ENCODE measurements at regions not wholly inside any gene's neighbourhood (a gene's known extent, or its start where the extent isn't known, plus 50 kb on each side); places are given as distances from the start of the nearest gene placed in this dataset.

DNA sequence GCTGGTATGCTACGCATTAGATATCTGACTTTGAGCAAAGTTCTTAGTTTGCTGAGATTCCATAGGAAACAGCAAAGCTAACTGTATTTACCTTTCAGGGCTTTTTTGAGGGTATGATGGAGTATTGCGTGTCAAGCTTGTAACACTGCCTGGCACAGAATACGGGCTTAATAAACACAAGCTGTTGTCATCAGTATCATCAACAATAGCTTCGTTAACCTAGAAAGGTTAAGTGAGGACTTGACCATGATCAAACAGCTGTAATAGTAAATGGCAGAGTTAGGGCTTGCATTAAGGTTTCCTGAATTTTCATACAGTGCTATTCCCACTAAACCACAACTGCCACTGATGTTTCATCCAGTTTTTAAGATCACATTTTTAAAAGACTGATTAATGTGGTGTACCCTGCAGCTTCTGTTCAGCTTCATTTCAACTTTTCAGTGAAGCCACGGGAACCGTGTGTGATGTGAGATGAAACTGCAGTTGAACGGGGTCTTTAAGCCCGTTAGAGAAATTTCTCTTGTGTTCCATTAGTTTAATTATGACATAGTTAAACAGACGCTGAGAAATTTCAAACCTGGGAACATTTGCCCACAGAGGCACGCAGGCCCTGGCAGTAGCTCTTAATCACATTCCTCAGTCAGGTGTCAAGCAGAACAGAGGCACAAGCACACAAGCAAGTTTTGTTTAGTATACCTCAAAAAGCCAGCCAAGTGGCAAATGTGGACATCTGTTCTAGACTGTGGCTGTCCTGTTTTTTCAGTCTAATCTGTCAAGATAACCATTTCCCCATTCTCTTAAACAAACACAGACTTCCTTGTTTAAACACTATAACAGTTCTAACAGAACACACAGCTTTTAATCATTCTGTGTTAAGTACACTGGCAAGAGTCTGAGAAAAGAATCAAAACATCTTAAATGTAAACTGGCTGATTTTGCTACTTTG lies 147.1 kb downstream of the ZNF608 start (continued):
- TF ChIP-seq, protein P1, sequence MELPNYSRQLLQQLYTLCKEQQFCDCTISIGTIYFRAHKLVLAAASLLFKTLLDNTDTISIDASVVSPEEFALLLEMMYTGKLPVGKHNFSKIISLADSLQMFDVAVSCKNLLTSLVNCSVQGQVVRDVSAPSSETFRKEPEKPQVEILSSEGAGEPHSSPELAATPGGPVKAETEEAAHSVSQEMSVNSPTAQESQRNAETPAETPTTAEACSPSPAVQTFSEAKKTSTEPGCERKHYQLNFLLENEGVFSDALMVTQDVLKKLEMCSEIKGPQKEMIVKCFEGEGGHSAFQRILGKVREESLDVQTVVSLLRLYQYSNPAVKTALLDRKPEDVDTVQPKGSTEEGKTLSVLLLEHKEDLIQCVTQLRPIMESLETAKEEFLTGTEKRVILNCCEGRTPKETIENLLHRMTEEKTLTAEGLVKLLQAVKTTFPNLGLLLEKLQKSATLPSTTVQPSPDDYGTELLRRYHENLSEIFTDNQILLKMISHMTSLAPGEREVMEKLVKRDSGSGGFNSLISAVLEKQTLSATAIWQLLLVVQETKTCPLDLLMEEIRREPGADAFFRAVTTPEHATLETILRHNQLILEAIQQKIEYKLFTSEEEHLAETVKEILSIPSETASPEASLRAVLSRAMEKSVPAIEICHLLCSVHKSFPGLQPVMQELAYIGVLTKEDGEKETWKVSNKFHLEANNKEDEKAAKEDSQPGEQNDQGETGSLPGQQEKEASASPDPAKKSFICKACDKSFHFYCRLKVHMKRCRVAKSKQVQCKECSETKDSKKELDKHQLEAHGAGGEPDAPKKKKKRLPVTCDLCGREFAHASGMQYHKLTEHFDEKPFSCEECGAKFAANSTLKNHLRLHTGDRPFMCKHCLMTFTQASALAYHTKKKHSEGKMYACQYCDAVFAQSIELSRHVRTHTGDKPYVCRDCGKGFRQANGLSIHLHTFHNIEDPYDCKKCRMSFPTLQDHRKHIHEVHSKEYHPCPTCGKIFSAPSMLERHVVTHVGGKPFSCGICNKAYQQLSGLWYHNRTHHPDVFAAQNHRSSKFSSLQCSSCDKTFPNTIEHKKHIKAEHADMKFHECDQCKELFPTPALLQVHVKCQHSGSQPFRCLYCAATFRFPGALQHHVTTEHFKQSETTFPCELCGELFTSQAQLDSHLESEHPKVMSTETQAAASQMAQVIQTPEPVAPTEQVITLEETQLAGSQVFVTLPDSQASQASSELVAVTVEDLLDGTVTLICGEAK (IDR thresholded peaks at IDR 0.05), result no peak
- TF ChIP-seq, protein P1 (CRISPR knock-in tag; IDR thresholded peaks at IDR 0.05), result no peak
- TF ChIP-seq EED (CRISPR knock-in tag; IDR thresholded peaks at IDR 0.05) (no peak), ZNF260 (CRISPR knock-in tag; IDR thresholded peaks at IDR 0.05; ENCODE audit: borderline replicate concordance, low read depth) (no peak), ZNF777 (CRISPR knock-in tag; IDR thresholded peaks at IDR 0.05) (no peak), REXO4 (CRISPR knock-in tag; IDR thresholded peaks at IDR 0.05; ENCODE audit: borderline replicate concordance) (no peak), ZNF446 (CRISPR knock-in tag; IDR thresholded peaks at IDR 0.05) (no peak), ZNF703 (CRISPR knock-in tag; IDR thresholded peaks at IDR 0.05; ENCODE audit: borderline replicate concordance) (no peak), ZNF3 (CRISPR knock-in tag; IDR thresholded peaks at IDR 0.05) (peak; percentile 78; the same call in 1 of the 2 replicates), TBP (CRISPR knock-in tag; IDR thresholded peaks at IDR 0.05) (no peak), ZNF180 (CRISPR knock-in tag; IDR thresholded peaks at IDR 0.05; ENCODE audit: borderline replicate concordance, low read depth) (no peak), EZH2 (conservative IDR thresholded peaks at IDR 0.05; ENCODE audit: low read depth, low read length) (no peak), HDAC6 (IDR thresholded peaks at IDR 0.05; ENCODE audit: low read depth, low read length) (no peak), SMARCE1 (IDR thresholded peaks at IDR 0.05; ENCODE audit: borderline replicate concordance) (no peak), ZNF598 (CRISPR knock-in tag; IDR thresholded peaks at IDR 0.05; ENCODE audit: borderline replicate concordance) (no peak)
- TF ChIP-seq, protein P2, sequence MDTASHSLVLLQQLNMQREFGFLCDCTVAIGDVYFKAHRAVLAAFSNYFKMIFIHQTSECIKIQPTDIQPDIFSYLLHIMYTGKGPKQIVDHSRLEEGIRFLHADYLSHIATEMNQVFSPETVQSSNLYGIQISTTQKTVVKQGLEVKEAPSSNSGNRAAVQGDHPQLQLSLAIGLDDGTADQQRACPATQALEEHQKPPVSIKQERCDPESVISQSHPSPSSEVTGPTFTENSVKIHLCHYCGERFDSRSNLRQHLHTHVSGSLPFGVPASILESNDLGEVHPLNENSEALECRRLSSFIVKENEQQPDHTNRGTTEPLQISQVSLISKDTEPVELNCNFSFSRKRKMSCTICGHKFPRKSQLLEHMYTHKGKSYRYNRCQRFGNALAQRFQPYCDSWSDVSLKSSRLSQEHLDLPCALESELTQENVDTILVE (CRISPR knock-in tag; IDR thresholded peaks at IDR 0.05), result 0 out of 2 replicates have a peak, but pooled peaks have one; percentile 30
- TF ChIP-seq, protein P3, sequence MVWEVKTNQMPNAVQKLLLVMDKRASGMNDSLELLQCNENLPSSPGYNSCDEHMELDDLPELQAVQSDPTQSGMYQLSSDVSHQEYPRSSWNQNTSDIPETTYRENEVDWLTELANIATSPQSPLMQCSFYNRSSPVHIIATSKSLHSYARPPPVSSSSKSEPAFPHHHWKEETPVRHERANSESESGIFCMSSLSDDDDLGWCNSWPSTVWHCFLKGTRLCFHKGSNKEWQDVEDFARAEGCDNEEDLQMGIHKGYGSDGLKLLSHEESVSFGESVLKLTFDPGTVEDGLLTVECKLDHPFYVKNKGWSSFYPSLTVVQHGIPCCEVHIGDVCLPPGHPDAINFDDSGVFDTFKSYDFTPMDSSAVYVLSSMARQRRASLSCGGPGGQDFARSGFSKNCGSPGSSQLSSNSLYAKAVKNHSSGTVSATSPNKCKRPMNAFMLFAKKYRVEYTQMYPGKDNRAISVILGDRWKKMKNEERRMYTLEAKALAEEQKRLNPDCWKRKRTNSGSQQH (CRISPR knock-in tag; IDR thresholded peaks at IDR 0.05; ENCODE audit: low read depth), result no peak
